Endothelial cell (in vitro differentiated cells): ENCODE measurements at regions not wholly inside any gene's neighbourhood (a gene's known extent, or its start where the extent isn't known, plus 50 kb on each side); places are given as distances from the start of the nearest gene placed in this dataset.
A peak's percentile ranks its signal among the peaks of the same experiment; 100 is the strongest.

Experiments used
- DNase-seq: peaks from one replicate; pipeline ENCODE4 v3.0.0; 2021; ENCODE audit warnings: low spot score
- H3K27ac Mint-ChIP-seq: one replicate; pipeline ENCODE4 v1.8.0; 2021; ENCODE audit warnings: mixed read lengths, inconsistent platforms; ENCODE audit not compliant: unreplicated experiment
- H3K27me3 Mint-ChIP-seq: one replicate; pipeline ENCODE4 v1.8.0; 2021; ENCODE audit warnings: mild to moderate bottlenecking, moderate library complexity, mixed read lengths, inconsistent platforms; ENCODE audit not compliant: unreplicated experiment
- H3K36me3 Mint-ChIP-seq: one replicate; pipeline ENCODE4 v1.8.0; 2021; ENCODE audit warnings: mild to moderate bottlenecking, low read depth, mixed read lengths, inconsistent platforms; ENCODE audit not compliant: unreplicated experiment
- H3K4me1 Mint-ChIP-seq: one replicate; pipeline ENCODE4 v1.8.0; 2021; ENCODE audit warnings: mild to moderate bottlenecking, mixed read lengths, inconsistent platforms; ENCODE audit not compliant: unreplicated experiment
- H3K4me3 Mint-ChIP-seq: one replicate; pipeline ENCODE4 v1.8.0; 2021; ENCODE audit warnings: mild to moderate bottlenecking, mixed read lengths, inconsistent platforms; ENCODE audit not compliant: unreplicated experiment
- H3K9me3 Mint-ChIP-seq: one replicate; pipeline ENCODE4 v1.8.0; 2021; ENCODE audit warnings: mixed read lengths, inconsistent platforms; ENCODE audit not compliant: unreplicated experiment
- CTCF ChIP-seq: fragments of 200-600 bp; sonication (generic); IDR thresholded peaks from one replicate; pipeline ENCODE4 v1.5.0; 2021; ENCODE audit warnings: antibody characterized with exemption; ENCODE audit not compliant: unreplicated experiment

- H3K4me1 Mint-ChIP-seq: no peaks in the 10 kb centered on the region
- no peak overlapping the region for H3K4me3 Mint-ChIP-seq
- H3K27ac Mint-ChIP-seq: no peak overlapping the region
- no peak for TF ChIP-seq CTCF
- H3K36me3 Mint-ChIP-seq: no peaks in the 10 kb centered on the region
- H3K27me3 Mint-ChIP-seq: peaks cover 4% of the 10 kb centered on the region
- DNase-seq: no peak
- H3K9me3 Mint-ChIP-seq: no peaks in the 10 kb centered on the region
These were observed 135.9 kb downstream of the AACS start for GRCh38 chr12:125201090-125201489.

DNA sequence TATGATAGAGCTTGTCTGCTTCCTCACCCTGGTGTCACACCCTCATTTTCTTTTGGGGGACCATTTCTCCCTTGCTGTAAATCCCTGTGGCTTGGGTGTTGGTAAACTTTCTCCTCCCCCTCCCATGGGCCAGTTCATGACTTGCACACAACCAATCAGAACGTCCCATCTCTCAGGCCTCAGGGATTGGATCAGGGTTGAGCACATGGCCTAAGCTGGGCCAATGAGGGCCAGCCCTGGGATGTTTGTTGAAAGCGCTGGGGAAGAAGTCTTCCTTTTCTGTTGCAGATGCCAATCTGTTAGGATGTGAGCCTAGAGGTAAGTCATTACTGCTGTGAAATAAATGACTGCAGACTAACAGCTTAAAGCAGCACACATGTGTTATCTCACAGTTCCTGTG is 136.7 kb downstream of the AACS start:
- Mint-ChIP-seq H3K9me3 (no peaks in the 10 kb centered on the region), H3K27me3 (peaks cover 6% of the 10 kb centered on the region), H3K27ac (no peak overlapping the region), H3K4me1 (no peaks in the 10 kb centered on the region), H3K4me3 (no peak overlapping the region), H3K36me3 (no peaks in the 10 kb centered on the region)
- no peak for TF ChIP-seq CTCF
- DNase-seq: no peak

GRCh38 chr12:125202421-125202820 is 137.2 kb downstream of the AACS start:
- DNase-seq: no peak
- H3K4me1 Mint-ChIP-seq: no peaks in the 10 kb centered on the region
- no peak overlapping the region for H3K4me3 Mint-ChIP-seq
- no peak for TF ChIP-seq CTCF
- H3K27ac Mint-ChIP-seq: no peak overlapping the region
- peaks cover 6% of the 10 kb centered on the region for H3K27me3 Mint-ChIP-seq
- no peaks in the 10 kb centered on the region for H3K36me3 Mint-ChIP-seq
- no peaks in the 10 kb centered on the region for H3K9me3 Mint-ChIP-seq

DNA sequence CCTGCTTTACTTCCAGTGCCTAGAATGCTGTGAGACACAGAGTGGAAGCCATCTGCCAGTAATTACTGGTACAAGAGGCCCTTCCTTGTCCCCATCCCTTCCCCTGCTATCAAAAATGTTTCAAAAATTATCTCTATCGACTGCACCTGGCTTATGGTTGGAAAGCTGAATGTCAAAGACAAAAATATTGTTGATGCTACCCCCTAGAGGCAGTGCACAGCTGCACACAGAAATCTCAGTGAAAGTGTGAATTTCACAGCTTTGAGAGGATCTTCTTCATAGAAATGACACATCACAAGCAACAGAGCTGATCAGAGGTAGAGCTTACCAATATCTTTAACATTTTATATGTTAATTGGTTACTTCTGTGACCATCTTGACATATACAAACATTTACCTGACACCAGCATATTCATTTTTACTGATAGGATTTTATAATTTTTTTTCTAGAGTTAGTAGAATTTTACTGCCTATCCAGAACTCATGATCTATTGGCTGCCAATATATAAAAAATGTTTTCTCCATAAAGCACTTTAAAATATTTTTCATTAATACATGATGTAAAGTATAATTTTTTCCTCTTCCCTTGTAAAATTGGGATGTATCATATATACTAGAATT is 138.0 kb downstream of the AACS start:
- TF ChIP-seq CTCF: peak; percentile 62
- Mint-ChIP-seq H3K36me3 (no peaks in the 10 kb centered on the region), H3K4me1 (no peaks in the 10 kb centered on the region), H3K27me3 (peaks cover 6% of the 10 kb centered on the region), H3K27ac (no peak overlapping the region), H3K9me3 (no peaks in the 10 kb centered on the region), H3K4me3 (no peak overlapping the region)
- DNase-seq: no peak

GRCh38 chr12:125205386-125205785 is 140.2 kb downstream of the AACS start:
- no peaks in the 10 kb centered on the region for H3K9me3 Mint-ChIP-seq
- no peak overlapping the region for H3K4me3 Mint-ChIP-seq
- no peak overlapping the region for H3K27ac Mint-ChIP-seq
- DNase-seq: no peak
- peaks cover 2% of the 10 kb centered on the region for H3K4me1 Mint-ChIP-seq
- TF ChIP-seq CTCF: no peak
- H3K36me3 Mint-ChIP-seq: no peaks in the 10 kb centered on the region
- H3K27me3 Mint-ChIP-seq: peaks cover 9% of the 10 kb centered on the region
